ENCODE measurements at regions not wholly inside any gene's neighbourhood (a gene's known extent, or its start where the extent isn't known, plus 50 kb on each side); places are given as distances from the start of the nearest gene placed in this dataset.

- no peak for TF ChIP-seq CTCF (IDR thresholded peaks at IDR 0.05)
- no peak for TF ChIP-seq POLR2A (IDR thresholded peaks at IDR 0.05)
These were observed 146.2 kb upstream of the AGAP1 start for GRCh38 chr2:235347691-235348090.
